Activated CD4-positive, alpha-beta T cell treated with anti-CD3 and anti-CD28 coated beads for 4 hours (primary cell): ENCODE measurements at regions not wholly inside any gene's neighbourhood (a gene's known extent, or its start where the extent isn't known, plus 50 kb on each side); places are given as distances from the start of the nearest gene placed in this dataset.
A peak's percentile ranks its signal among the peaks of the same experiment; 100 is the strongest.

ENCODE experiments used
- DNase-seq, 2 donors: peaks; one replicate each; pipeline ENCODE4 v3.0.0-alpha.2; 2020

GRCh38 chr2:144240656-144241339, 279.1 kb downstream of the ZEB2 start:
- no peak for DNase-seq

GRCh38 chr2:144239726-144240125, 280.2 kb downstream of the ZEB2 start:
- no peak for DNase-seq

DNA sequence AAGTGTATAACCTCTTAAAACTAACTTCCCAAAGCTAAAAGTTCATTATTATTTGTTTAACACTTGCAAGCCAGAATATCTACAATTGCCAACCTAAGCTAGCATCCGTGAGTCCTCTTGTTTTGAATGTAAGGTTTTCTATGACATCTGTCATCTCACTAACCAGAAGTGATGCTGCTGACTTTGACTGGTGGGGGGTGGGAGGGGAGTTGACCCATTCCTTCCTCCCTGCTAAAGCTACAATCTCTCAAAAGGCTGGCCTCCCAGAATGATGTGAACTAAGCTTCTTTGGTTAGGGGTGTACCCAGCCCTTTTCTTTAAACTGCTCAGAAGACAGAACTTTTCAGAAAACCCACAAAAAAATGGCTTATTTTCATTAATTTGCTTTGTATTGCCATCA, 280.6 kb downstream of the ZEB2 start:
- no peak for DNase-seq

GRCh38 chr2:144237830-144238627, 281.9 kb downstream of the ZEB2 start:
- no peak for DNase-seq

DNA sequence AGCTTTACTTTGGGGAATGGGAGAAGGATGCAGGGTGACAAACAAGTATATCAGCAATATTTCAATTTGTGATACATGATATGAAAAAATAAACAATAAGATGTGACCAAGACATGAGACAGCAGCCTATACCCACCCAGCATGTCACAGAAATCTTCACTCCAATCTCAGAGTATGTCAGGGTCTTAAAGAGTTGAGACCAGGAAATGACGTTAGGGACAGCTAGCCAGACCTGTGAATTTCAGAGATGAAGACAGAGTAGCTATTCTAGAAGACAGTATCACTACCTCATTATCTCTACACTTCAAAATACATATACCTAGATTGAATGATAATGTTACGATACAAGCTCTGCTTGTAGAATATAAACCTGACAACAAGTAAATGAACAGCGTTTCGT, 282.8 kb downstream of the ZEB2 start:
- DNase-seq: no peak

DNA sequence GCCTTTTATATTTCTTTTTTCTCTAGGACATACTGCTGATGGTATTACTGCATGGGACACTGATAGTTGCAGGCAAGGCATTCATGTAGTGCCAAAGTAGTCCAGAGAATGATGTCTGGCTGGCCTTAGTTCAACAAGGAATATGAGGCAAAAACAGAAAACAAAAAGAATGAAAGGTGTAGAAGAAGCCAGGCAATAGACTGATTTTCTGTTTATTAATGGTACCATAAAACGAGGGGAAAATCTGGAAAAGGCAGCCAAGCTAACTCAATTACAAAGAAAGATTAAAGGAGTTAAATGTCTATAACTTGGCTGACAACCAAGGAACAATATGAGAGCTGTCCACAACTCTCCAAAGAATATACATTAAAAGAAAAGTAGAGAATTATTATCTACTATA, 284.9 kb downstream of the ZEB2 start:
- no peak for DNase-seq

DNA sequence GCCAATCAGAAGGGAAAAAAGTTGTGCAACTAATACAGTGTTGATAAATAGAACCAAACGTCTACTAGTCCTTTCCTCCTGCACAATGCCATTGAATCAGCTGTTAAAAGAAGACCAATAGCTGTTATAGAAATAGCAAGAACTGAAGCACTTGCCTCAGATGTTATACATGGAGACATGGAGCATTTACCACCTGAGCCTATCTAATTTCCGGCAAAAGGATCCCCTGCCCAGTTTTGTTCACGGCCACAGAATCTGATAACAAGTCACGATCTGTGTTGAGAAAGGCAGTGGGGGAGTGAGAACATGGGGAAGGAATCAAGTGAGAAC, 285.4 kb downstream of the ZEB2 start:
- DNase-seq: no peak

GRCh38 chr2:144233733-144234541, 286.0 kb downstream of the ZEB2 start:
- no peak for DNase-seq

GRCh38 chr2:144233317-144233716, 286.6 kb downstream of the ZEB2 start:
- no peak for DNase-seq

GRCh38 chr2:144230448-144231085, 289.4 kb downstream of the ZEB2 start:
- DNase-seq: no peak

- DNase-seq: no peak
Observed at GRCh38 chr2:144230033-144230432, 289.9 kb downstream of the ZEB2 start.

- no peak for DNase-seq
Observed at GRCh38 chr2:144229296-144229695, 290.6 kb downstream of the ZEB2 start.

- no peak for DNase-seq
Observed at GRCh38 chr2:144227427-144228105, 292.4 kb downstream of the ZEB2 start.

- DNase-seq: no peak
Observed at GRCh38 chr2:144225076-144225475, 294.8 kb downstream of the ZEB2 start.

GRCh38 chr2:144224472-144224871, 295.4 kb downstream of the ZEB2 start:
- DNase-seq: no peak

DNA sequence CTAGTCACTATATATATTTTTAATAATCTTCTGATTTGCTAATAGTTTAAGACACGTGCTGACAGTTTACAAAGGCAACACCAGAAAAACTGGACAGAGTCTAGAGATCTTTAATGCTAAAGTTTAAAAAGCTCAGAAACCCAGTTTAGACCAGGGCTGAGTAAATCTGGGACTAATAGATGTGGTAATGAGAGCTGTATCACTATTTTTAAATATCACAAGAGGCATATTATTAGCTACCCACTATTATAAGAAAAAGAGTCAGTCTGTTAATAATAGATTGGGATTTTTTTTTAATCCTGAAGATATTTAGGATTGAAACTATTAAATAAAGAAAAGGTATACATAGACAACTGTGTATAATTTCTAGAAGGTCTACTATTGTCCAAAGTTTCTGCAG, 299.9 kb downstream of the ZEB2 start:
- DNase-seq: no peak

DNA sequence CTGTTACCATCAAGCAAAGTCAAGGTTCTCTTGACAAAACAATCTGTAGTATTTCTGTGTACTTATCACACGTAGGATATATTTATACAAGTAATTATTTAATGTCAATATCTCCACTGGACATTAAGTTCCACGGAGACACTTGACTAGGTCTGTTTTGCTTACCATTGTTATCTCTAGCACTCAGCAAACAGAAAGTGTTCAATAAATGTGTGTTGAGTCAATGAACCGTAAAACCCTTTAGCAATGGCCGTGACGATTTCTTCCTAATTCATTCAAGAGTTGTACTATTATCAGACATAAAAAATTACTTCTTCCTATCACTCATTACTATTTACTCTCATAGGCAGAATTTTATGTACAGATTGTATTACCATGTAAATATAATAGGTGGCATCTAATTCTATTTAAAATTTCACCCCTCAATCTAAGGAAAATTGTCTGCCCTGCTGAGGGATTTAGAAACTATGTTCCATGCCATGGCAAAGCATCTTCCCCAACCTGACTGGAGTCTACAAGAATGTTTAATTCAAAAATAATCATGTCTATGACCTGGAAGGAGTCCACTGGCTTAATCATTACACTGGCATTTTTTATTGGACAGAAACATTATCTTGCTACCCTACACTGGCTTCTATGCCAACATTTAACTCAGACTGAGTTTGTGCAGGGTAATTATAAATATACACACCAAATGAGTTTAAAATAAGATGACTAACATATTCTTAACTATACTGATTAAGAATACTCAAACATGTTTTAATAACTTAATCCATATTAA, 301.9 kb downstream of the ZEB2 start:
- DNase-seq: no peak

GRCh38 chr2:144215701-144216675, 303.9 kb downstream of the ZEB2 start:
- no peak for DNase-seq

DNA sequence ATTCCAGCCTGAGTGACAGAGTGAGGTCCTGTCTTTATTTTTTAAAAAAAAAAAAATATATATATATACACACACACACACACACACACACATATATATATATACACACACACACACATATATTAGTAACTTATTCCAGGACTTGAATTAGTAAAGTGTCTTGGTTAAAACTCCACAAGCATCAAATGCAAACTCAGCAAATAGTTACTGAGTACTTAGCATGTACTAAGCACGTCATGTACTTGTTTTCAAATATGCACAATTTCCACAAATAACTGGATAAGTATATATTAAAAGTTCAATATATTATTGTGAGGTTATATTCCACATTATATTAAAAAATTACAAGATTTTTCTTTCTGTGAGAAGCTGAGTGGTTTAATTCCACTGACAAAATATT, 304.7 kb downstream of the ZEB2 start:
- no peak for DNase-seq

- peak in 1 of 2 donors; percentile 14 for DNase-seq
Observed at GRCh38 chr2:144213797-144214196, 306.1 kb downstream of the ZEB2 start.

DNA sequence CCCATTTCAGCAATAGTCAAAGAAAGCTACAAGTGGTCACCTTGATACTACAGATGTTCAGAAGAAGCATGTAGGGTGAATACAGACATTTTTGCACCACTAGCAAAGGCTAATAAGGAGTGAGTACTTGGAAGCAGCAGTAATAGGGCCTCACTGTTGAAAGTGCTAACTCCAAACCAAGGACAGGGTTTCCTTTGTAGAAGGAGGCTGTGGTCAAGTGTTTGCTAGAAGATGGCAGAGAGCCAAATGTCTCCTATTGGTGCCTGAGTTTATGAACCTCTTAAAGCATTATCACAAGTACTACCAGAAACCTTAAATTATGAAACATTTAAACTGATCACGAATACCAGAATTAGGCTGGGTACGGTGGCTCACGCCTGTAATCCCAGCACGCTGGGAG, 308.1 kb downstream of the ZEB2 start:
- DNase-seq: no peak
